ENCODE measurements at regions not wholly inside any gene's neighbourhood (a gene's known extent, or its start where the extent isn't known, plus 50 kb on each side); places are given as distances from the start of the nearest gene placed in this dataset.

GRCh38 chr4:101415962-101416361 lies 68.6 kb upstream of the PPP3CA start:
- TF ChIP-seq CTCF (IDR thresholded peaks at IDR 0.05) (no peak), POLR2A (IDR thresholded peaks at IDR 0.05) (no peak)
